RWPE1 (cell line): ENCODE measurements at regions not wholly inside any gene's neighbourhood (a gene's known extent, or its start where the extent isn't known, plus 50 kb on each side); places are given as distances from the start of the nearest gene placed in this dataset.

ENCODE experiments used
- CTCF ChIA-PET: fragments of 350-600 bp; sonication (Branson Sonifier 250); formaldehyde crosslinking; extraction: SDS; loops from one replicate; lab custom pipeline; 2021; lab: Yijun Ruan, JAX
- POLR2A ChIA-PET: fragments of 400-600 bp; formaldehyde crosslinking; extraction: SDS; loops from one replicate; lab custom pipeline; 2020; ENCODE audit warnings: antibody characterized with exemption; ENCODE audit not compliant: low non-redundant PET; lab: Yijun Ruan, JAX
- DNase-seq: peaks from one replicate; pipeline ENCODE4 v3.0.0; 2012; ENCODE audit warnings: low spot score
- H3K27ac ChIP-seq: fragments of 450-650 bp; 2 replicates; pipeline ENCODE4 v1.5.1; 2017
- CTCF ChIP-seq: fragments of 450-650 bp; conservative IDR thresholded peaks from 2 replicates; pipeline ENCODE4 v1.5.1; 2017; ENCODE audit warnings: low read depth, mild to moderate bottlenecking

- DNase-seq: no peak
- no peak overlapping the region for H3K27ac ChIP-seq
- CTCF ChIA-PET: no interaction called here
- TF ChIP-seq CTCF: no peak
- POLR2A ChIA-PET: no interaction called here
Observed at GRCh38 chr3:135779024-135779423, 186.5 kb upstream of the PPP2R3A start.

- DNase-seq: no peak
- no peak for TF ChIP-seq CTCF
- ChIA-PET POLR2A (no interaction called here), CTCF (no interaction called here)
- H3K27ac ChIP-seq: no peak overlapping the region
Observed at GRCh38 chr3:135779590-135780235, 185.8 kb upstream of the PPP2R3A start.

- TF ChIP-seq CTCF: no peak
- ChIA-PET CTCF (no interaction called here), POLR2A (no interaction called here)
- DNase-seq: no peak
- H3K27ac ChIP-seq: no peak overlapping the region
Observed at GRCh38 chr3:135781026-135781815, 184.3 kb upstream of the PPP2R3A start.

GRCh38 chr3:135784557-135784956, 181.0 kb upstream of the PPP2R3A start:
- POLR2A ChIA-PET: no interaction called here
- CTCF ChIA-PET: no interaction called here
- DNase-seq: no peak

GRCh38 chr3:135788146-135788545, 177.4 kb upstream of the PPP2R3A start:
- no peak for DNase-seq
- ChIA-PET POLR2A (no interaction called here), CTCF (no interaction called here)
- no peak for TF ChIP-seq CTCF
- no peak overlapping the region for H3K27ac ChIP-seq

More at GRCh38 chr3:135784557-135784956, 181.0 kb upstream of the PPP2R3A start:
- no peak for TF ChIP-seq CTCF
- no peak overlapping the region for H3K27ac ChIP-seq

GRCh38 chr3:135788978-135789377, 176.6 kb upstream of the PPP2R3A start:
- no peak for TF ChIP-seq CTCF
- DNase-seq: no peak
- no peak overlapping the region for H3K27ac ChIP-seq
- ChIA-PET POLR2A (no interaction called here), CTCF (no interaction called here)
